WTC11 (cell line): ENCODE measurements at regions not wholly inside any gene's neighbourhood (a gene's known extent, or its start where the extent isn't known, plus 50 kb on each side); places are given as distances from the start of the nearest gene placed in this dataset.

Experiments
- ATAC-seq: fragments of 200-7000 bp; cut with Tn5 transposase; 2 replicates; pipeline ENCODE4 v1.10.0; 2021; ENCODE audit warnings: mild to moderate bottlenecking, moderate library complexity
- CTCF ChIA-PET: fragments of 300-600 bp; sonication (Branson Sonifier 250); formaldehyde crosslinking; loops from one replicate; lab custom pipeline; 2021; ENCODE audit warnings: antibody characterized with exemption; lab: Charles Lee
- POLR2A ChIA-PET: fragments of 350-600 bp; sonication (Branson Sonifier 250); formaldehyde crosslinking; loops from one replicate; lab custom pipeline; 2021; ENCODE audit warnings: antibody characterized with exemption; lab: Charles Lee
- DNase-seq: peaks from one replicate; pipeline ENCODE4 v3.0.0; 2021; ENCODE audit warnings: low spot score
- H3K27ac Mint-ChIP-seq: 2 replicates; pipeline ENCODE4 v1.8.0; 2021; ENCODE audit warnings: mixed read lengths
- H3K27me3 Mint-ChIP-seq: 2 replicates; pipeline ENCODE4 v1.8.0; 2021; ENCODE audit warnings: low read depth, mild to moderate bottlenecking, moderate library complexity, mixed read lengths
- H3K36me3 Mint-ChIP-seq: 2 replicates; pipeline ENCODE4 v1.8.0; 2021; ENCODE audit warnings: mixed read lengths
- H3K4me1 Mint-ChIP-seq: 2 replicates; pipeline ENCODE4 v1.8.0; 2022; ENCODE audit warnings: mixed read lengths
- H3K4me3 Mint-ChIP-seq: 2 replicates; pipeline ENCODE4 v1.8.0; 2021; ENCODE audit warnings: mild to moderate bottlenecking, moderate library complexity, mixed read lengths
- H3K9me3 Mint-ChIP-seq: 2 replicates; pipeline ENCODE4 v1.8.0; 2021; ENCODE audit warnings: mixed read lengths
- AFF4 ChIP-seq: sonication (generic); formaldehyde crosslinking; IDR thresholded peaks from 2 replicates; pipeline ENCODE4 v1.8.1; 2023; ENCODE audit warnings: mild to moderate bottlenecking, missing genetic modification reagents, borderline replicate concordance
- ARID4B ChIP-seq: sonication (generic); formaldehyde crosslinking; IDR thresholded peaks from 2 replicates; pipeline ENCODE4 v1.8.0; 2023; ENCODE audit warnings: missing genetic modification reagents, mild to moderate bottlenecking, borderline replicate concordance
- CREB1 ChIP-seq: sonication (generic); formaldehyde crosslinking; IDR thresholded peaks from 2 replicates; pipeline ENCODE4 v1.8.0; 2023; ENCODE audit warnings: mild to moderate bottlenecking, missing genetic modification reagents
- E2F4 ChIP-seq: sonication (generic); formaldehyde crosslinking; IDR thresholded peaks from 2 replicates; pipeline ENCODE4 v1.8.1; 2022; ENCODE audit warnings: low read depth, mild to moderate bottlenecking, moderate library complexity, missing genetic modification reagents, borderline replicate concordance
- ELF4 ChIP-seq: sonication (generic); formaldehyde crosslinking; IDR thresholded peaks from 2 replicates; pipeline ENCODE4 v1.8.1; 2022; ENCODE audit warnings: low read depth, mild to moderate bottlenecking, moderate library complexity, missing genetic modification reagents
- ETV6 ChIP-seq: sonication (generic); formaldehyde crosslinking; IDR thresholded peaks from 2 replicates; pipeline ENCODE4 v1.8.1; 2022; ENCODE audit warnings: mild to moderate bottlenecking, missing genetic modification reagents
- NR3C1 ChIP-seq: sonication (generic); formaldehyde crosslinking; conservative IDR thresholded peaks from 2 replicates; pipeline ENCODE4 v1.8.1; 2023; ENCODE audit warnings: low read depth, mild to moderate bottlenecking, missing genetic modification reagents
- PRDM15 ChIP-seq: sonication (generic); formaldehyde crosslinking; IDR thresholded peaks from 2 replicates; pipeline ENCODE4 v1.8.0; 2022; ENCODE audit warnings: missing genetic modification reagents
- RORB ChIP-seq: fragments of 250-450 bp; sonication (Bioruptor Pico); IDR thresholded peaks from 2 replicates; pipeline ENCODE4 v1.9.0; 2021; ENCODE audit warnings: mild to moderate bottlenecking
- USF1 ChIP-seq: sonication (generic); formaldehyde crosslinking; IDR thresholded peaks from 2 replicates; pipeline ENCODE4 v1.8.0; 2022; ENCODE audit warnings: mild to moderate bottlenecking, missing genetic modification reagents
- ZBTB21 ChIP-seq: sonication (generic); formaldehyde crosslinking; IDR thresholded peaks from 2 replicates; pipeline ENCODE4 v1.8.1; 2023; ENCODE audit warnings: mild to moderate bottlenecking, missing genetic modification reagents, borderline replicate concordance
- ZNF396 ChIP-seq: fragments of 250-450 bp; sonication (Bioruptor Pico); IDR thresholded peaks from 2 replicates; pipeline ENCODE4 v1.8.0; 2021; ENCODE audit warnings: mild to moderate bottlenecking, moderate library complexity, borderline replicate concordance
- ZNF423 ChIP-seq: fragments of 250-450 bp; sonication (Bioruptor Pico); IDR thresholded peaks from 2 replicates; pipeline ENCODE4 v2.1.2; 2022; ENCODE audit warnings: mild to moderate bottlenecking, moderate library complexity
- ZNF512 ChIP-seq: sonication (generic); formaldehyde crosslinking; IDR thresholded peaks from 2 replicates; pipeline ENCODE4 v1.8.1; 2022; ENCODE audit warnings: missing genetic modification reagents, borderline replicate concordance
- ZSCAN18 ChIP-seq: fragments of 250-450 bp; sonication (Bioruptor Pico); IDR thresholded peaks from 2 replicates; pipeline ENCODE4 v2.1.2; 2022; ENCODE audit warnings: mild to moderate bottlenecking, moderate library complexity

GRCh38 chr3:170718848-170719247, 133.0 kb upstream of the SLC7A14 start (continued):
- TF ChIP-seq RORB (CRISPR knock-in tag): no peak
- TF ChIP-seq ETV6: no peak
- no peak for TF ChIP-seq ARID4B (CRISPR knock-in tag)
- TF ChIP-seq PRDM15 (CRISPR knock-in tag): no peak
- no peak for TF ChIP-seq E2F4 (CRISPR knock-in tag)
- TF ChIP-seq ZBTB21 (CRISPR knock-in tag): no peak
- no peak for TF ChIP-seq ZNF423 (CRISPR knock-in tag)
- TF ChIP-seq ZSCAN18: no peak
- no peak for TF ChIP-seq ELF4

- CTCF ChIA-PET: interaction anchor here (0.9 kb wide), 1 partner anchor 27 kb away, joined by 3 read pairs; no protein-coding TSS in a partner anchor
- H3K4me3 Mint-ChIP-seq: no peak overlapping the region
- H3K9me3 Mint-ChIP-seq: peaks cover 23% of the 10 kb centered on the region
- TF ChIP-seq NR3C1 (CRISPR knock-in tag) (no peak), CREB1 (no peak), AFF4 (CRISPR knock-in tag) (no peak), ZNF396 (CRISPR knock-in tag) (no peak), ZSCAN18 (no peak), ZNF512 (CRISPR knock-in tag) (no peak), USF1 (CRISPR knock-in tag) (no peak)
Observed at GRCh38 chr3:170717410-170718402, 131.8 kb upstream of the SLC7A14 start.

More at GRCh38 chr3:170717410-170718402, 131.8 kb upstream of the SLC7A14 start:
- Mint-ChIP-seq H3K27ac (no peak overlapping the region), H3K27me3 (no peaks in the 10 kb centered on the region; the same call in 1 of the 2 replicates), H3K36me3 (no peaks in the 10 kb centered on the region), H3K4me1 (no peaks in the 10 kb centered on the region)
- POLR2A ChIA-PET: no interaction called here
- DNase-seq (no peak), ATAC-seq (no peak)
